NT2/D1 (cell line): ENCODE measurements at regions not wholly inside any gene's neighbourhood (a gene's known extent, or its start where the extent isn't known, plus 50 kb on each side); places are given as distances from the start of the nearest gene placed in this dataset.

Source experiments
- DNase-seq: peaks from one replicate; pipeline ENCODE4 v3.0.0-alpha.2; 2011; ENCODE audit warnings: low read depth, low spot score
- H3K27me3 ChIP-seq: 2 replicates; pipeline ENCODE4 v1.6.0; 2011; ENCODE audit warnings: mild to moderate bottlenecking; ENCODE audit not compliant: insufficient read length, insufficient read depth
- H3K36me3 ChIP-seq: 2 replicates; pipeline ENCODE4 v1.6.1; 2011; ENCODE audit warnings: mild to moderate bottlenecking, low read length, mixed read lengths; ENCODE audit not compliant: insufficient read depth, insufficient read length
- H3K4me1 ChIP-seq: 2 replicates; pipeline ENCODE4 v1.5.1; 2011; ENCODE audit not compliant: insufficient read depth, insufficient read length
- H3K4me3 ChIP-seq: 2 replicates; pipeline ENCODE4 v1.5.1; 2011; ENCODE audit warnings: low read depth; ENCODE audit not compliant: insufficient read length
- H3K9ac ChIP-seq: 2 replicates; pipeline ENCODE4 v1.6.0; 2011; ENCODE audit warnings: low read depth; ENCODE audit not compliant: insufficient read length
- H3K9me3 ChIP-seq: 2 replicates; pipeline ENCODE4 v1.5.1; 2011; ENCODE audit warnings: mild to moderate bottlenecking, low read length; ENCODE audit not compliant: insufficient read depth
- SUZ12 ChIP-seq: IDR thresholded peaks from 2 replicates; pipeline ENCODE4 v1.6.1; 2011; ENCODE audit not compliant: insufficient read length, insufficient read depth; ENCODE audit errors: extremely low read depth
- YY1 ChIP-seq: IDR thresholded peaks from 2 replicates; pipeline ENCODE4 v1.6.1; 2011; ENCODE audit not compliant: insufficient read length, insufficient read depth
- ZNF274 ChIP-seq: IDR thresholded peaks from 2 replicates; pipeline ENCODE4 v1.6.1; 2011; ENCODE audit warnings: mild to moderate bottlenecking, low read depth, low read length

- no peak for DNase-seq
- no peak for TF ChIP-seq SUZ12
- no peak for TF ChIP-seq YY1
- no peak for TF ChIP-seq ZNF274
- H3K9ac ChIP-seq: no peak overlapping the region
- no peaks in the 10 kb centered on the region for H3K4me1 ChIP-seq
- no peaks in the 10 kb centered on the region for H3K27me3 ChIP-seq
- H3K36me3 ChIP-seq: no peaks in the 10 kb centered on the region
- no peaks in the 10 kb centered on the region for H3K9me3 ChIP-seq
- H3K4me3 ChIP-seq: no peak overlapping the region
These were observed 1003.3 kb upstream of the SORCS1 start for GRCh38 chr10:108167766-108168165.

GRCh38 chr10:108166401-108166800, 1001.9 kb upstream of the SORCS1 start:
- H3K9ac ChIP-seq: no peak overlapping the region
- H3K4me3 ChIP-seq: no peak overlapping the region
- no peaks in the 10 kb centered on the region for H3K9me3 ChIP-seq
- H3K4me1 ChIP-seq: no peaks in the 10 kb centered on the region
- DNase-seq: no peak
- no peaks in the 10 kb centered on the region for H3K36me3 ChIP-seq
- TF ChIP-seq SUZ12 (no peak), YY1 (no peak), ZNF274 (no peak)
- no peaks in the 10 kb centered on the region for H3K27me3 ChIP-seq

GRCh38 chr10:108147346-108147745, 982.8 kb upstream of the SORCS1 start:
- Histone ChIP-seq H3K36me3 (no peaks in the 10 kb centered on the region), H3K9ac (no peak overlapping the region), H3K4me3 (no peak overlapping the region), H3K4me1 (no peaks in the 10 kb centered on the region), H3K27me3 (no peaks in the 10 kb centered on the region), H3K9me3 (peaks cover 6% of the 10 kb centered on the region; the same call in 1 of the 2 replicates)
- TF ChIP-seq YY1 (no peak), ZNF274 (no peak), SUZ12 (no peak)
- no peak for DNase-seq

GRCh38 chr10:108141064-108141463, 976.6 kb upstream of the SORCS1 start:
- Histone ChIP-seq H3K9me3 (no peaks in the 10 kb centered on the region), H3K27me3 (no peaks in the 10 kb centered on the region), H3K36me3 (no peaks in the 10 kb centered on the region), H3K4me3 (no peak overlapping the region), H3K9ac (no peak overlapping the region), H3K4me1 (no peaks in the 10 kb centered on the region)
- TF ChIP-seq YY1: no peak
- TF ChIP-seq SUZ12: no peak
- no peak for TF ChIP-seq ZNF274
- DNase-seq: no peak

GRCh38 chr10:108132303-108132702, 967.8 kb upstream of the SORCS1 start:
- Histone ChIP-seq H3K9me3 (no peaks in the 10 kb centered on the region), H3K4me3 (no peak overlapping the region), H3K27me3 (no peaks in the 10 kb centered on the region), H3K9ac (no peak overlapping the region), H3K36me3 (no peaks in the 10 kb centered on the region), H3K4me1 (no peaks in the 10 kb centered on the region)
- no peak for TF ChIP-seq SUZ12
- DNase-seq: no peak

- Histone ChIP-seq H3K4me1 (no peaks in the 10 kb centered on the region), H3K36me3 (no peaks in the 10 kb centered on the region), H3K9ac (no peak overlapping the region), H3K9me3 (no peaks in the 10 kb centered on the region), H3K4me3 (no peak overlapping the region), H3K27me3 (no peaks in the 10 kb centered on the region)
- TF ChIP-seq ZNF274 (no peak), YY1 (no peak), SUZ12 (no peak)
- DNase-seq: no peak
These were observed 966.1 kb upstream of the SORCS1 start for GRCh38 chr10:108130575-108130974.

GRCh38 chr10:108112218-108112617, 947.7 kb upstream of the SORCS1 start:
- TF ChIP-seq YY1 (no peak), ZNF274 (no peak), SUZ12 (no peak)
- Histone ChIP-seq H3K4me1 (no peaks in the 10 kb centered on the region), H3K4me3 (no peak overlapping the region), H3K9me3 (no peaks in the 10 kb centered on the region), H3K27me3 (no peaks in the 10 kb centered on the region), H3K9ac (no peak overlapping the region), H3K36me3 (no peaks in the 10 kb centered on the region)
- peak; percentile 6 for DNase-seq
